ENCODE measurements at regions not wholly inside any gene's neighbourhood (a gene's known extent, or its start where the extent isn't known, plus 50 kb on each side); places are given as distances from the start of the nearest gene placed in this dataset.

GRCh38 chr5:106525438-106525837 lies 1145.3 kb downstream of the EFNA5 start:
- TF ChIP-seq CTCF (IDR thresholded peaks at IDR 0.05): no peak
- TF ChIP-seq POLR2A (IDR thresholded peaks at IDR 0.05): no peak
- no peak for TF ChIP-seq POLR2AphosphoS5 (IDR thresholded peaks at IDR 0.05)
- no peak for TF ChIP-seq EP300 (IDR thresholded peaks at IDR 0.05)

Measured in stomach (tissue), 4 donors.